Muscle of leg (tissue), 3 donors: ENCODE measurements at regions not wholly inside any gene's neighbourhood (a gene's known extent, or its start where the extent isn't known, plus 50 kb on each side); places are given as distances from the start of the nearest gene placed in this dataset.

Experiments
- DNase-seq: peaks from one replicate; pipeline ENCODE4 v3.0.0; 2013
- H3K27ac ChIP-seq: one replicate; pipeline ENCODE4 v1.5.1; 2013; ENCODE audit warnings: mild to moderate bottlenecking, low read length, control low read depth
- H3K27me3 ChIP-seq: one replicate; pipeline ENCODE4 v1.6.1; 2013; ENCODE audit warnings: low read length; ENCODE audit not compliant: control insufficient read depth, insufficient read depth
- H3K36me3 ChIP-seq: one replicate; pipeline ENCODE4 v1.6.1; 2013; ENCODE audit warnings: low read length; ENCODE audit not compliant: control insufficient read depth, insufficient read depth
- H3K4me1 ChIP-seq: one replicate; pipeline ENCODE4 v1.6.1; 2013; ENCODE audit warnings: low read length; ENCODE audit not compliant: control insufficient read depth, insufficient read depth
- H3K4me3 ChIP-seq: one replicate; pipeline ENCODE4 v1.5.1; 2013; ENCODE audit warnings: low read length, control low read depth
- H3K9me3 ChIP-seq: replicated peaks from 2 replicates; pipeline ENCODE4 v1.6.1; 2013; ENCODE audit warnings: low read depth, low read length; ENCODE audit not compliant: control insufficient read depth
- WGBS: methylation state at CpG from one replicate; pipeline ENCODE4 v1.1.5; 2013; ENCODE audit warnings: missing lambda C conversion rate; ENCODE audit not compliant: insufficient coverage; 5-methylcytosine and 5-hydroxymethylcytosine counted together

DNA sequence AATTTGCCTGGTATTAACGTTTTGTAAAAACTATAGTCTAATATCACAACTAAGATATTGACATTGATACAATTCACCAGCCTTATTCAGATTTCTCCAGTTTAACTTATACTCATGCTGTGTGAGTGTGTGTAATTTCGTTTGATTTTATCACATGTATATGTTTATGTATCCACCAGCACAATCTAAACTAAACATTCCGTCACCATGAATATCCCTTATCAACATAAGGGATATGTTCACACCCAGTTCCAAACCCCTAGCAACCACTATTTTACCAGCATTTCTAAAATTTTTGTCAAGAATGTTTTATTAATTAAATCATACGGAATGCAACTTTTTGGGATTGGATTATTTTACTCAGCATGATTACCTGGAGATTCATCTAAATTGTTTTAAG, 450.3 kb downstream of the FBXO15 start:
- no peak overlapping the region for H3K4me3 ChIP-seq
- WGBS: no CpG with 5 or more reads among the region's 4 CpGs
- DNase-seq: no peak
- H3K27me3 ChIP-seq: no peaks in the 10 kb centered on the region
- no peaks in the 10 kb centered on the region for H3K4me1 ChIP-seq
- no peak overlapping the region for H3K27ac ChIP-seq
- H3K36me3 ChIP-seq: no peaks in the 10 kb centered on the region
- no peaks in the 10 kb centered on the region for H3K9me3 ChIP-seq

DNA sequence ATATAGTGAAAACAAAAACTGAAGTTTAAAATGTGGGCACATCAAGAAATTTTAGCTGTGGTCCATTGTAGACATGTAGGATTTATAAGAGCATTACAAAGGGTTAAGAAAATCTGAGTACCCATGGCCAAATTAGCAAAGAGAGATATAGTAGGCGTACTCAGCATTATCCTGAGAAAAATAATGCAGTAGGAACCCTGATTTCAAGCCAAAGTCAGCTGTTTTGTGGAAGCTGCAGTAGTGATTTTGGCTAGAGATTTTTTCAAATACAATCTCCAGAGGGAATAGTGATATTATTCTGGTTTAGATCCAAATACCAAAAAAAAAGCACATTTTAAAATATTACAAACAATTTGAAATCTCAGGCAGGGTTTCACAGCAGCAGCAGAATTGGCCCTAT, 450.9 kb downstream of the FBXO15 start:
- Histone ChIP-seq H3K4me3 (no peak overlapping the region), H3K27me3 (no peaks in the 10 kb centered on the region), H3K9me3 (no peaks in the 10 kb centered on the region), H3K27ac (no peak overlapping the region), H3K4me1 (no peaks in the 10 kb centered on the region), H3K36me3 (no peaks in the 10 kb centered on the region)
- no CpG with 5 or more reads among the region's 1 CpG for WGBS
- DNase-seq: peak; percentile 32

DNA sequence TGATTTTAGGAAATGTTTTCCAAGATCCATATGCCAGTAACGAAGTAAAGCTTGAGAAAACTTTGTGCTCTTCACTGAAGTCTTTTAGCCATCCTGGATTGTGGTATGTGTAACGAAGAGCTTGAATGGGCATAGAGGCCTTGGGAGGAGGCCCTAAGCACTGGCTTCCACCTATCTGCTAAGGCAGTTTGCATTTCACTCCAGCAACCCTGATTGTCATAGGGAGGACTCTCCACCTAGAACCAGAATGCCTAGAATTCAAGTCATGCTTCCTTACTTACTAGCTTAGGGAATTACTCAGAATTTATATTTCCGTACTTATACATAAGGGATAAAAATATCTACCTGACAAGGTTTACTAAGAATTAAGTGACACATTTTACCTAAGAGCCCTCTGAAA, 451.5 kb downstream of the FBXO15 start:
- Histone ChIP-seq H3K4me1 (no peaks in the 10 kb centered on the region), H3K27me3 (no peaks in the 10 kb centered on the region), H3K27ac (no peak overlapping the region), H3K9me3 (no peaks in the 10 kb centered on the region), H3K4me3 (no peak overlapping the region), H3K36me3 (no peaks in the 10 kb centered on the region)
- DNase-seq: no peak
- WGBS: 60% methylated on average over 1 of the region's 3 CpGs

DNA sequence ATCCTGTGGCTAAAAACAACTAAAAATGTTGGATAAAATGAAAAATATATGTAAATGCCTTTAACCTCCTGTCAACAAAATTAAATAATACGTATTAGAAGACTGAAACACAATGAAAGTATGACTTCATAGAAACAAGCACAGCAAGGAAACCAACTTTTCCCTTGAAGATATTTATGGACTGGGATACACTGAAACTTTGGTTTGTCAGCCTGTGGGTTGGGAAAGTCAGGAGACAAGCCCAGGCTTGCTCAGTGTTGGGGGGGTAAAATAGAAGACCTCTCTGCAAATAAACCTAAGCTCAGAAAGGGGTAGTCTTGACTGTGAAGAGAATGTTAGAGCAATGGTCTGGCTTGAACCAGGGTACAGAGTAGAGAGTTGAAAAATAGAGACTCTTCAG, 454.5 kb downstream of the FBXO15 start:
- Histone ChIP-seq H3K27ac (no peak overlapping the region), H3K27me3 (no peaks in the 10 kb centered on the region), H3K4me3 (no peak overlapping the region), H3K36me3 (no peaks in the 10 kb centered on the region), H3K4me1 (peaks cover 3% of the 10 kb centered on the region), H3K9me3 (no peaks in the 10 kb centered on the region)
- WGBS: no CpG with 5 or more reads among the region's 1 CpG
- no peak for DNase-seq

DNA sequence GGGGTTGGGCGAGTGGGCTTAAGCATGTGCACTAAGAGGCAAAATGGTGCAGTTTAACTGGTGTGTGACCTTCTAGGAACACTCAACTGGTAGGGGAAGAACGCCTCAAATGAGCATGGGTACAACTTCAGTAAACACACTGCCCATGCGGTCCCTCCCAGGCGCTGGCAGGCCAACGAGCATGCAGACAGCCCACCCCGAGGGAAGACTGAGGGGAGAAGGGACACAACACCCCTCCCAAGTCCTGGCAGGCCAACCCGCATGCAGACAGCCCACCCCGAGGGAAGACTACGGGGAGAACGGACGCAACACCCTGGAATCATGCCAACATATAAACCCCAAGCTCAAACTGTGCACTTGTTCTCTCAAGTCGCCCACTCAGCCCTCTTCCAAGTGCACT, 456.0 kb downstream of the FBXO15 start:
- Histone ChIP-seq H3K4me3 (no peak overlapping the region), H3K9me3 (no peaks in the 10 kb centered on the region), H3K27me3 (no peaks in the 10 kb centered on the region), H3K4me1 (peaks cover 3% of the 10 kb centered on the region), H3K27ac (no peak overlapping the region), H3K36me3 (no peaks in the 10 kb centered on the region)
- DNase-seq: no peak
- WGBS: 84% methylated on average over 10 of the region's 12 CpGs

DNA sequence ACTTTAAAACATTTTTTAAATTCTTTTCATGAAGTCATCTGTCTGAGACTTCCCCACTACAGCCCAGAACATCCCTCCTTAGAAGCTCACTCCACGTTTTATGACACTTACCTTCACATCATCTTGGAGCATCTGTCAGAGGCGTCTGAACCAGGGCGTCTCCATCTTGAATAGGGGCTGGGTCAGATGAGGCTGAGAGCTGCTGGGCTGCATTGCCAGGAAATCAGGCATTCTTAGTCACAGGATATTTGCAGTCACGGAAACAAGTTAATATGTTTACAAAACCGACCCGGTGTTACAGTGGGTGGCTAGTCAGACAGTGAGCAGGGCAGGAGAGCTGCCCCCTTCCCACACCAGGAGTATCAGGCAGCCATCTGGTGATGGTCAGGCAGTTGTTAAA, 456.5 kb downstream of the FBXO15 start:
- Histone ChIP-seq H3K27ac (no peak overlapping the region), H3K4me1 (peaks cover 3% of the 10 kb centered on the region), H3K36me3 (no peaks in the 10 kb centered on the region), H3K9me3 (no peaks in the 10 kb centered on the region), H3K27me3 (no peaks in the 10 kb centered on the region), H3K4me3 (no peak overlapping the region)
- 53% methylated on average over 5 of the region's 6 CpGs for WGBS
- DNase-seq: peak; percentile 11

DNA sequence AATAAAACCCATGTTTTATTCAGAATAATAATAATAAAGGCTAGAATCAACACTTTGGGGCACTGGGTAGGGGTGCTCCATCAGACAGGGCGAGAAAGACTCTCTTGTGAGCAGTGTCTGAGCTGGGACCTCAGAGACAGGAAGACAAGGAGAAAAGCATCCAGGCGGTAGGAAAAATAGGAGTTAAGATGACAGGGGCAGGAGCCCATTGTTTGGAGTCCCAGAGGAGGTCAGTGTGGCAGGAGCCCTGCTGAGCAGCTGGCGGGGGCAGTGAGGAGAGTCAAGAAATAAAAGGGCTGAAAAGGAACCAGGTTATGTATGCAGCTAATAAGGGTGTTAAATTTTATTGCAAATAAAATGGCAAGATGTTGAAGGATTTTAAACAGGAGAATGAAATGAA, 457.4 kb downstream of the FBXO15 start:
- no peaks in the 10 kb centered on the region for H3K36me3 ChIP-seq
- H3K4me1 ChIP-seq: peaks cover 3% of the 10 kb centered on the region
- 48% methylated on average over 3 of the region's 3 CpGs for WGBS
- H3K4me3 ChIP-seq: no peak overlapping the region
- no peak for DNase-seq
- no peaks in the 10 kb centered on the region for H3K9me3 ChIP-seq
- H3K27ac ChIP-seq: no peak overlapping the region
- H3K27me3 ChIP-seq: no peaks in the 10 kb centered on the region

DNA sequence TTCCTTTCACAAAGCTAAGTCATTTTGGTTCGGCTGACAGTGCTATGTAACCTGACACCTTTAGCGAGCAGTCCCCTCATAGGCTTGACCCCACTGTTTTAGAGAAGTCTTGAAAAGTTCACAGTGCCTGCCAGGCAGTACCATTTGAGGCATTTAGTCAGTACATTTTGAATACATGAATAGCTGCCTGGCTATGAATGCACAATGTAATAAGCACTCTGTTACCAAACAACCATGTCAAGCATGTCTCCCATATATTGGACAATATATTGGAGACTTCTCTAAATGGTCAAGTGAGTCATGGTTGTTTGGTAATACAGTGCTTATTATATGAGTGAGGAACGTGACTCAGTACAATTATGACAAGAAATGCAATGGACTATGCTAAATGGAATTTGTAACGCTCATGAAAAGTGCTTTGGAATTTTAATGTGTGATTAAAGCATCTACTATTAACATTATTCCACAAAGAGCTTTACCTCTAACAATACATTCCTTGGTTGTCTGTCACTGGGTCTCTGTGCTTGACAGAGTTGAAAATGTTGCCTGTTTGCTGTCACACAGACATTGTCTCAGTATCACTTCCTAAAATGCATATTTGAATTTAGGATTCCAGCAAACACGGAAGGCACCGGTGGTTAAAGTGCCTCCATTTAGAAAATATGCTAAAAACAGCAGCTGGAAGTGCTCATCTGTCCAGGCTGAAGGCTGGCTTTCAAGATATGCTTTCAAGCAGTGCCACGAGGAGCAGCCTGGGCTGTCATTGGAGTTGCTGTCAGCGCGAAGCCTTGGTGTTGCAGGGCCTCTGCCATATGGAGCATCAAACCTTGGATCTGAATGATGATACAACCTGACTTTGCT, 458.6 kb downstream of the FBXO15 start:
- H3K9me3 ChIP-seq: no peaks in the 10 kb centered on the region
- H3K27me3 ChIP-seq: no peaks in the 10 kb centered on the region
- 10% methylated on average over 4 of the region's 9 CpGs for whole genome bisulfite sequencing
- H3K4me3 ChIP-seq: no peak overlapping the region
- DNase-seq: peak; percentile 4
- H3K27ac ChIP-seq: no peak overlapping the region
- no peaks in the 10 kb centered on the region for H3K36me3 ChIP-seq
- H3K4me1 ChIP-seq: peaks cover 3% of the 10 kb centered on the region

DNA sequence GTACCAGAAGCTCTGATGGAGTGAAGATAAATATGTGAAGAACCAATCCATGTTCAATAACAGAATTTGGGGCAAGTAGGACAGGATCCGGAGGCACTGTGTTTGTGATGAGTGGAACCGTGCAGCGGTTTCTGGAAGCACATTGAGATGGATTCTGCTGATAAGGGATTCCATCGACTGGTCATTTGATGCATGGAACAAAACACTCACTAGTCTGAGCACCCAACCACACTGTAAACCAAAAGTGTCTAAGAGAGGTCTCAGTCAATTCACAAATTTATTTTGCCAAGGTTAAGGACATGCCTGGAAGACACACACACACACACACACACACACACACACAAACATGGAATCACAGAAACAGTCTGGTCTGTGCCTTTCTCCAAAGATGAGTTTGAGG, 459.5 kb downstream of the FBXO15 start:
- Histone ChIP-seq H3K27ac (no peak overlapping the region), H3K4me1 (peaks cover 3% of the 10 kb centered on the region), H3K9me3 (no peaks in the 10 kb centered on the region), H3K27me3 (no peaks in the 10 kb centered on the region), H3K36me3 (no peaks in the 10 kb centered on the region), H3K4me3 (no peak overlapping the region)
- WGBS: 100% methylated on average over 1 of the region's 4 CpGs
- no peak for DNase-seq

DNA sequence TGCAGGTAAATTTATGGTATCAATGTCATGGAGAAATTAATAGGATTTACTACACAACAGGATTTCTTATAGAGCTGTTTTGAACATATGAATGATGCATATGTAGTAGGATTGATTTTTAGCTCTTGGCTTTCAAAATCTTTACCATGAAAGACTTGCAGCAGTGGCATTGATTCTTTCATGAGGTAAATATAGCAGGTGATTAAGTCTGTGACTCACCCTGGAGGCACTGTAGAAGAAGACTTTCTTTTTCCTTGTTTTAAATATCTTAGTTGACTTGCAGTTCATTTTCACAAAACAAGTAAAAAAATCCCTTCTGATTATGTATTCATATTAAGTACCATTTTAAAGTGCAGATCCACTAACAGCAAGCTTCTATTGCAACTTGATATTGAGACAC, 463.0 kb downstream of the FBXO15 start:
- Histone ChIP-seq H3K27ac (no peak overlapping the region), H3K4me3 (no peak overlapping the region), H3K36me3 (no peaks in the 10 kb centered on the region), H3K9me3 (no peaks in the 10 kb centered on the region), H3K27me3 (no peaks in the 10 kb centered on the region), H3K4me1 (peaks cover 3% of the 10 kb centered on the region)
- no peak for DNase-seq
